ENCODE measurements at regions not wholly inside any gene's neighbourhood (a gene's known extent, or its start where the extent isn't known, plus 50 kb on each side); places are given as distances from the start of the nearest gene placed in this dataset.

DNA sequence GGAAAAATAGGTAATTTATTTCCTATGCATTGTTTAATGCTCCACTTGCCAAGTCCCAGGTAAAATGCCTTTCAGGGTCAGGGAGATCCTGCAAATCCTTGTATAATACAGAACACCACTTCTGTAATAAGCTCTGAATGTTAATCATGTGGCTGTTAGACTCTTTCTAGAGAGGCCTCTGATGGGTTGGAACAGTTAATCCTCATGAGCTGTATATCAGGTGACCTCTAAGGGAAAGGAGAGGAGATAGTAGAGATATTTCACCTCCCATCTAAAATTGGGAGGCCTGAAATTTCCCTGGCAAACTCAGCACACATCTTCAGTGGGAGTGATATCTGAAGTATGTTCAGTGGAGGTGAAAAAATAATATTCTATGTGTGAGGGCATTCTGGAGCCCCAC lies 210.6 kb upstream of the WDFY3 start:
- TF ChIP-seq CTCF (IDR thresholded peaks at IDR 0.05; ENCODE audit: low read depth, low read length, missing input control) (no peak), RAD21 (IDR thresholded peaks at IDR 0.05) (no peak), TAF1 (conservative IDR thresholded peaks at IDR 0.05) (no peak), SP1 (IDR thresholded peaks at IDR 0.05) (no peak), ZBTB33 (IDR thresholded peaks at IDR 0.05) (no peak)
- TF ChIP-seq, protein P1, sequence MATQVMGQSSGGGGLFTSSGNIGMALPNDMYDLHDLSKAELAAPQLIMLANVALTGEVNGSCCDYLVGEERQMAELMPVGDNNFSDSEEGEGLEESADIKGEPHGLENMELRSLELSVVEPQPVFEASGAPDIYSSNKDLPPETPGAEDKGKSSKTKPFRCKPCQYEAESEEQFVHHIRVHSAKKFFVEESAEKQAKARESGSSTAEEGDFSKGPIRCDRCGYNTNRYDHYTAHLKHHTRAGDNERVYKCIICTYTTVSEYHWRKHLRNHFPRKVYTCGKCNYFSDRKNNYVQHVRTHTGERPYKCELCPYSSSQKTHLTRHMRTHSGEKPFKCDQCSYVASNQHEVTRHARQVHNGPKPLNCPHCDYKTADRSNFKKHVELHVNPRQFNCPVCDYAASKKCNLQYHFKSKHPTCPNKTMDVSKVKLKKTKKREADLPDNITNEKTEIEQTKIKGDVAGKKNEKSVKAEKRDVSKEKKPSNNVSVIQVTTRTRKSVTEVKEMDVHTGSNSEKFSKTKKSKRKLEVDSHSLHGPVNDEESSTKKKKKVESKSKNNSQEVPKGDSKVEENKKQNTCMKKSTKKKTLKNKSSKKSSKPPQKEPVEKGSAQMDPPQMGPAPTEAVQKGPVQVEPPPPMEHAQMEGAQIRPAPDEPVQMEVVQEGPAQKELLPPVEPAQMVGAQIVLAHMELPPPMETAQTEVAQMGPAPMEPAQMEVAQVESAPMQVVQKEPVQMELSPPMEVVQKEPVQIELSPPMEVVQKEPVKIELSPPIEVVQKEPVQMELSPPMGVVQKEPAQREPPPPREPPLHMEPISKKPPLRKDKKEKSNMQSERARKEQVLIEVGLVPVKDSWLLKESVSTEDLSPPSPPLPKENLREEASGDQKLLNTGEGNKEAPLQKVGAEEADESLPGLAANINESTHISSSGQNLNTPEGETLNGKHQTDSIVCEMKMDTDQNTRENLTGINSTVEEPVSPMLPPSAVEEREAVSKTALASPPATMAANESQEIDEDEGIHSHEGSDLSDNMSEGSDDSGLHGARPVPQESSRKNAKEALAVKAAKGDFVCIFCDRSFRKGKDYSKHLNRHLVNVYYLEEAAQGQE (IDR thresholded peaks at IDR 0.05) = no peak
